Keratinocyte (primary cell): ENCODE measurements at regions not wholly inside any gene's neighbourhood (a gene's known extent, or its start where the extent isn't known, plus 50 kb on each side); places are given as distances from the start of the nearest gene placed in this dataset.
A peak's percentile ranks its signal among the peaks of the same experiment; 100 is the strongest.

ENCODE experiments used
- DNase-seq: peaks from one replicate; pipeline ENCODE4 v3.0.0-alpha.2; 2011; ENCODE audit warnings: low read depth, missing footprints, low spot score
- FAIRE-seq: peaks from 2 replicates; lab custom pipeline; 2011; peaks lifted over from hg19 to GRCh38; lab: Jason Lieb, UNC
- H2AFZ ChIP-seq: 2 replicates; pipeline ENCODE4 v1.6.0; 2012; ENCODE audit warnings: low read length, control low read depth, inconsistent platforms; ENCODE audit not compliant: control insufficient read depth
- H3K27ac ChIP-seq: 2 replicates; pipeline ENCODE4 v1.5.1; 2011; ENCODE audit warnings: low read length; ENCODE audit not compliant: control insufficient read depth, insufficient read depth
- H3K27me3 ChIP-seq: 3 replicates; pipeline ENCODE4 v1.6.0; 2011; ENCODE audit warnings: low read length; ENCODE audit not compliant: control insufficient read depth, insufficient read depth; ENCODE audit errors: extremely low read depth
- H3K36me3 ChIP-seq, 2 experiments: 2 replicates in 1 of 2; 3 replicates in 1 of 2; pipeline ENCODE4 v1.5.1; 2011; ENCODE audit warnings: low read length in 2 of 2, mild to moderate bottlenecking in 1 of 2; ENCODE audit not compliant: control insufficient read depth in 2 of 2, insufficient read depth in 2 of 2; ENCODE audit errors: extremely low read depth in 1 of 2
- H3K4me1 ChIP-seq: 3 replicates; pipeline ENCODE4 v1.5.1; 2011; ENCODE audit warnings: low read length; ENCODE audit not compliant: control insufficient read depth, insufficient read depth; ENCODE audit errors: extremely low read depth
- H3K4me2 ChIP-seq: 3 replicates; pipeline ENCODE4 v1.6.0; 2011; ENCODE audit warnings: low read depth, low read length; ENCODE audit not compliant: control insufficient read depth, insufficient read depth; ENCODE audit errors: extremely low read depth
- H3K4me3 ChIP-seq, 3 experiments: fragments of 200-600 bp in 1 of 3; sonication (generic) in 1 of 3; 2 replicates in 2 of 3; 3 replicates in 1 of 3; pipeline ENCODE4 v1.5.1; 2011 to 2016; ENCODE audit warnings: low read length in 3 of 3, mild to moderate bottlenecking in 3 of 3, control low read depth in 2 of 3, inconsistent platforms in 1 of 3, low read depth in 1 of 3, mixed read lengths in 1 of 3, mixed run types in 1 of 3, moderate library complexity in 1 of 3; ENCODE audit not compliant: control insufficient read depth in 2 of 3, insufficient read depth in 2 of 3; ENCODE audit errors: extremely low read depth in 1 of 3
- H3K79me2 ChIP-seq: 2 replicates; pipeline ENCODE4 v1.6.0; 2012; ENCODE audit warnings: low read length; ENCODE audit not compliant: control insufficient read depth, insufficient read depth
- H3K9ac ChIP-seq: 3 replicates; pipeline ENCODE4 v1.6.0; 2011; ENCODE audit warnings: low read length; ENCODE audit not compliant: control insufficient read depth, insufficient read depth; ENCODE audit errors: extremely low read depth
- H3K9me1 ChIP-seq: 3 replicates; pipeline ENCODE4 v1.6.0; 2011; ENCODE audit warnings: low read length; ENCODE audit not compliant: control insufficient read depth, insufficient read depth; ENCODE audit errors: extremely low read depth
- H3K9me3 ChIP-seq: 2 replicates; pipeline ENCODE4 v1.5.1; 2012; ENCODE audit warnings: low read depth, low read length; ENCODE audit not compliant: control insufficient read depth
- H4K20me1 ChIP-seq: 3 replicates; pipeline ENCODE4 v1.6.0; 2011; ENCODE audit warnings: low read length; ENCODE audit not compliant: control insufficient read depth, insufficient read depth; ENCODE audit errors: extremely low read depth
- CTCF ChIP-seq, 3 experiments: IDR thresholded peaks in 1 of 3; conservative IDR thresholded peaks in 1 of 3; optimal IDR thresholded peaks in 1 of 3; 2 replicates in 2 of 3; 3 replicates in 1 of 3; pipeline versions ENCODE3 to v1.5.1; 2011; ENCODE audit warnings: low read length in 3 of 3, mild to moderate bottlenecking in 3 of 3, moderate library complexity in 2 of 3, control low read depth in 1 of 3, inconsistent platforms in 1 of 3; ENCODE audit not compliant: insufficient read depth in 2 of 3; ENCODE audit errors: extremely low read depth in 1 of 3
- EZH2 ChIP-seq: IDR thresholded peaks from one replicate; pipeline ENCODE4 v1.6.1; 2012; ENCODE audit warnings: inconsistent platforms, mild to moderate bottlenecking, low read length, moderate library complexity
- dilution Hi-C: fragments of 300-500 bp; cut with MboI; formaldehyde crosslinking; loops from one replicate; pipeline ENCODE4 v1.7.0; 2020; ENCODE audit warnings: low sequenced_read_pairs; ENCODE audit not compliant: extremely low pct_ligation_motif_present

GRCh38 chr2:37779611-37780386 is 108.4 kb upstream of the CDC42EP3 start:
- FAIRE-seq = no peak

GRCh38 chr2:37780387-37780676 is 108.9 kb upstream of the CDC42EP3 start:
- Histone ChIP-seq H3K9me1 (no peaks in the 10 kb centered on the region), H3K4me2 (no peak overlapping the region), H3K9ac (no peak overlapping the region), H3K27ac (no peak overlapping the region), H3K4me3 (no peak overlapping the region), H3K36me3 (no peaks in the 10 kb centered on the region), H3K27me3 (no peaks in the 10 kb centered on the region), H3K4me1 (peaks cover 40% of the 10 kb centered on the region), H4K20me1 (no peaks in the 10 kb centered on the region), H2AFZ (no peak overlapping the region), H3K9me3 (no peaks in the 10 kb centered on the region), H3K79me2 (no peaks in the 10 kb centered on the region)
- FAIRE-seq = no peak
- dilution Hi-C loops = no loop called here
- TF ChIP-seq EZH2 = no peak
- DNase-seq = no peak

More at GRCh38 chr2:37779611-37780386, 108.4 kb upstream of the CDC42EP3 start:
- Histone ChIP-seq H3K4me1 (peaks cover 45% of the 10 kb centered on the region), H3K9ac (no peak overlapping the region), H3K79me2 (no peaks in the 10 kb centered on the region), H3K27me3 (no peaks in the 10 kb centered on the region), H2AFZ (no peak overlapping the region), H3K27ac (no peak overlapping the region), H3K4me2 (no peak overlapping the region), H3K9me3 (no peaks in the 10 kb centered on the region), H3K9me1 (no peaks in the 10 kb centered on the region), H4K20me1 (no peaks in the 10 kb centered on the region), H3K4me3 (no peak overlapping the region), H3K36me3 (no peaks in the 10 kb centered on the region)
- no peak for TF ChIP-seq EZH2
- DNase-seq = no peak
- dilution Hi-C loops = no loop called here

- H3K4me3 ChIP-seq = no peak overlapping the region
- no peaks in the 10 kb centered on the region for H3K9me1 ChIP-seq
- FAIRE-seq = peak; percentile 48
- dilution Hi-C loops = no loop called here
- no peak overlapping the region for H3K27ac ChIP-seq
- H4K20me1 ChIP-seq = no peaks in the 10 kb centered on the region
- H3K27me3 ChIP-seq = no peaks in the 10 kb centered on the region
- H3K9ac ChIP-seq = no peak overlapping the region
- H3K79me2 ChIP-seq = no peaks in the 10 kb centered on the region
- H3K36me3 ChIP-seq = no peaks in the 10 kb centered on the region
- no peak for DNase-seq
- TF ChIP-seq CTCF (optimal IDR thresholded peaks at IDR 0.05 in 1 of 3, IDR thresholded peaks at IDR 0.05 in 1 of 3, conservative IDR thresholded peaks at IDR 0.05 in 1 of 3; ENCODE audit: extremely low read depth in 1 of 3, insufficient read depth in 2 of 3, low read length in 3 of 3) (no peak), EZH2 (no peak)
- no peak overlapping the region for H2AFZ ChIP-seq
- no peaks in the 10 kb centered on the region for H3K9me3 ChIP-seq
- no peak overlapping the region for H3K4me2 ChIP-seq
- peaks cover 34% of the 10 kb centered on the region for H3K4me1 ChIP-seq
Measured at GRCh38 chr2:37781028-37781427, 109.6 kb upstream of the CDC42EP3 start.
